ENCODE measurements at regions not wholly inside any gene's neighbourhood (a gene's known extent, or its start where the extent isn't known, plus 50 kb on each side); places are given as distances from the start of the nearest gene placed in this dataset.

- no peak for TF ChIP-seq CTCF (conservative IDR thresholded peaks at IDR 0.05; ENCODE audit: low read depth, low read length)
- no peak for TF ChIP-seq EZH2 (IDR thresholded peaks at IDR 0.05; ENCODE audit: borderline replicate concordance, low read depth, low read length, poor library complexity, severe bottlenecking)
These were observed 173.8 kb downstream of the MSN start for GRCh38 chrX:65841263-65841662.
